ENCODE measurements at regions not wholly inside any gene's neighbourhood (a gene's known extent, or its start where the extent isn't known, plus 50 kb on each side); places are given as distances from the start of the nearest gene placed in this dataset.

- DNase-seq (no peak), ATAC-seq (no peak)
Observed at GRCh38 chr11:131191606-131192005, 178.8 kb upstream of the NTM start.

GRCh38 chr11:131192628-131193027, 177.8 kb upstream of the NTM start:
- no peak for ATAC-seq
- DNase-seq: no peak

GRCh38 chr11:131193031-131193501, 177.3 kb upstream of the NTM start:
- DNase-seq (no peak), ATAC-seq (no peak)

GRCh38 chr11:131194726-131195125, 175.7 kb upstream of the NTM start:
- ATAC-seq (no peak), DNase-seq (no peak)

GRCh38 chr11:131195661-131196517, 174.5 kb upstream of the NTM start:
- no peak for ATAC-seq
- DNase-seq: no peak

- ATAC-seq: no peak
- DNase-seq: no peak
Observed at GRCh38 chr11:131198161-131199014, 172.0 kb upstream of the NTM start.

GRCh38 chr11:131199015-131199280, 171.5 kb upstream of the NTM start:
- no peak for ATAC-seq
- DNase-seq: no peak

GRCh38 chr11:131201674-131202073, 168.7 kb upstream of the NTM start:
- DNase-seq (no peak), ATAC-seq (peak; percentile 12)

GRCh38 chr11:131203040-131203439, 167.4 kb upstream of the NTM start:
- ATAC-seq (no peak), DNase-seq (no peak)

GRCh38 chr11:131204282-131204681, 166.1 kb upstream of the NTM start:
- ATAC-seq: no peak
- no peak for DNase-seq

- no peak for ATAC-seq
Observed at GRCh38 chr11:131204765-131205380, 165.5 kb upstream of the NTM start.

GRCh38 chr11:131206671-131207070, 163.7 kb upstream of the NTM start:
- DNase-seq: no peak
- ATAC-seq: no peak

More at GRCh38 chr11:131204765-131205380, 165.5 kb upstream of the NTM start:
- no peak for DNase-seq

- ATAC-seq: no peak
- no peak for DNase-seq
Observed at GRCh38 chr11:131207901-131208300, 162.5 kb upstream of the NTM start.

- no peak for ATAC-seq
- no peak for DNase-seq
Observed at GRCh38 chr11:131217313-131218310, 152.8 kb upstream of the NTM start.

GRCh38 chr11:131218542-131218941, 151.9 kb upstream of the NTM start:
- ATAC-seq: no peak
- DNase-seq: no peak

GRCh38 chr11:131219646-131220045, 150.8 kb upstream of the NTM start:
- DNase-seq: no peak
- ATAC-seq: no peak

GRCh38 chr11:131223198-131223991, 147.0 kb upstream of the NTM start:
- ATAC-seq (no peak), DNase-seq (no peak)

- DNase-seq (no peak), ATAC-seq (no peak)
Observed at GRCh38 chr11:131228378-131228777, 142.0 kb upstream of the NTM start.

GRCh38 chr11:131229221-131229620, 141.2 kb upstream of the NTM start:
- no peak for DNase-seq
- ATAC-seq: no peak

- DNase-seq: no peak
- no peak for ATAC-seq
Observed at GRCh38 chr11:131231317-131231940, 139.0 kb upstream of the NTM start.
